RWPE1 (cell line): ENCODE measurements at regions not wholly inside any gene's neighbourhood (a gene's known extent, or its start where the extent isn't known, plus 50 kb on each side); places are given as distances from the start of the nearest gene placed in this dataset.

Experiments
- CTCF ChIA-PET: fragments of 350-600 bp; sonication (Branson Sonifier 250); formaldehyde crosslinking; extraction: SDS; loops from one replicate; lab custom pipeline; 2021; lab: Yijun Ruan, JAX
- POLR2A ChIA-PET: fragments of 400-600 bp; formaldehyde crosslinking; extraction: SDS; loops from one replicate; lab custom pipeline; 2020; ENCODE audit warnings: antibody characterized with exemption; ENCODE audit not compliant: low non-redundant PET; lab: Yijun Ruan, JAX
- DNase-seq: peaks from one replicate; pipeline ENCODE4 v3.0.0; 2012; ENCODE audit warnings: low spot score
- H3K27ac ChIP-seq: fragments of 450-650 bp; 2 replicates; pipeline ENCODE4 v1.5.1; 2017
- TF ChIP-seq, protein P1 (sequence below): fragments of 450-650 bp; conservative IDR thresholded peaks from 2 replicates; pipeline ENCODE4 v1.5.1; 2017; ENCODE audit warnings: low read depth, mild to moderate bottlenecking

DNA sequence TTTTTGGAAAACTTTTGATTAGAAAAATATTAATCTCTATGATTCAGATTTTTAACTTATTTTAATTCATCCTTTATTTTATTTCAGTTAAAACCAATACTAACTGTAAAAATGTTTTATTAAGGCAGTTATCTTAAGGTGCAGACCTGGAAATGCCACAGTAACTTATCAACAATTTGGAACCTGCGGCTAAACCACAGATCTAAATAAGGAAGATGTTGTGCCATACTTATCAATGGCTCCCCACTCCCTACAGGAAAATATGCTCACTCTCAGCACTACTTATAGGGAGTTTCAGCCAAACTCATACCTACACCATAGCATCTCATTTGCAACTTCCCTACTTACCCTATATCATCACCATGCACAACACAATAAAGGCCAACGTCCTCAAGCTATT is 226.9 kb upstream of the KYNU start:
- TF ChIP-seq, protein P1, sequence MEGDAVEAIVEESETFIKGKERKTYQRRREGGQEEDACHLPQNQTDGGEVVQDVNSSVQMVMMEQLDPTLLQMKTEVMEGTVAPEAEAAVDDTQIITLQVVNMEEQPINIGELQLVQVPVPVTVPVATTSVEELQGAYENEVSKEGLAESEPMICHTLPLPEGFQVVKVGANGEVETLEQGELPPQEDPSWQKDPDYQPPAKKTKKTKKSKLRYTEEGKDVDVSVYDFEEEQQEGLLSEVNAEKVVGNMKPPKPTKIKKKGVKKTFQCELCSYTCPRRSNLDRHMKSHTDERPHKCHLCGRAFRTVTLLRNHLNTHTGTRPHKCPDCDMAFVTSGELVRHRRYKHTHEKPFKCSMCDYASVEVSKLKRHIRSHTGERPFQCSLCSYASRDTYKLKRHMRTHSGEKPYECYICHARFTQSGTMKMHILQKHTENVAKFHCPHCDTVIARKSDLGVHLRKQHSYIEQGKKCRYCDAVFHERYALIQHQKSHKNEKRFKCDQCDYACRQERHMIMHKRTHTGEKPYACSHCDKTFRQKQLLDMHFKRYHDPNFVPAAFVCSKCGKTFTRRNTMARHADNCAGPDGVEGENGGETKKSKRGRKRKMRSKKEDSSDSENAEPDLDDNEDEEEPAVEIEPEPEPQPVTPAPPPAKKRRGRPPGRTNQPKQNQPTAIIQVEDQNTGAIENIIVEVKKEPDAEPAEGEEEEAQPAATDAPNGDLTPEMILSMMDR: no peak
- no peak overlapping the region for H3K27ac ChIP-seq
- ChIA-PET POLR2A (no interaction called here), CTCF (no interaction called here)
- DNase-seq: no peak

DNA sequence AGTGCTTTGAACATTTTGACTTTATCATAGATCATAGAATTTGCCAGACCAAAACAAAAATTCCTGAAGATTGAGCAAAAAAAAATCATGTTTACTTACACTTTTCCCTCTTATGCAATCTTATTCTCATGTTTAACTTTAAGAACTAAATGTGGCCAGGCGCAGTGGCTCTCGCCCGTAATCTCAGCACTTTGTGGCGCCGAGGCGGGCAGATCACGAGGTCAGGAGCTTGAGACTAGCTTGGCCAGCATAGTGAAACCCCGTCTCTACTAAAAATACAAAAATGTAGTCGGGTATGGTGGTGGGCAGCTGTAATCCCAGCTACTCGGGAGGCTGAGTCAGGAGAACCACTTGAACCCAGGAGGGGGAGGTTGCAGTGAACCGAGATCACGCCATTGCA is 227.9 kb upstream of the KYNU start:
- POLR2A ChIA-PET: no interaction called here
- CTCF ChIA-PET: interaction anchor here (0.7 kb wide), 1 partner anchor 1040 kb away, joined by 3 read pairs; no protein-coding TSS in a partner anchor
- no peak for DNase-seq
- TF ChIP-seq, protein P1: no peak
- H3K27ac ChIP-seq: no peak overlapping the region

DNA sequence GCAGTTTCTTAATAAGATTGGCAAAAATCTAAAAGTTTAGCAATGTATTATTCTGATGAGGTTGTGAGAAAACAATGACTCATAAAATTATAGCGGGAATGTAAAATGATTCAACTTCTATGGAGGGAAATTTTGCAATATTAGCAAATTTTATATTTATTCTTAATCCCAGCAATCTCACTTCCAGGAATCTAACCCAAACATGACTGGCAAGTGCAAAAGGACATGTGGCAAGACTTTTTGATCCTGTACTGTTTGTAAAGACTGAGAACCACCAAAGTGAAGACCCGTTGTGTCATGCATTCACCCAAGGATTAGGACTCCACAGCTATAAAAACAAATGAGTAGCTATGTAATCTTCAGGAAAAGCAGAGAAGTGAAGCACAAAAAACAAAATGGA is 234.8 kb upstream of the KYNU start:
- DNase-seq: no peak
- ChIA-PET POLR2A (no interaction called here), CTCF (interaction anchor here (0.7 kb wide), 1 partner anchor 243 kb away, joined by 4 read pairs; no protein-coding TSS in a partner anchor)
- TF ChIP-seq, protein P1: no peak
- no peak overlapping the region for H3K27ac ChIP-seq

DNA sequence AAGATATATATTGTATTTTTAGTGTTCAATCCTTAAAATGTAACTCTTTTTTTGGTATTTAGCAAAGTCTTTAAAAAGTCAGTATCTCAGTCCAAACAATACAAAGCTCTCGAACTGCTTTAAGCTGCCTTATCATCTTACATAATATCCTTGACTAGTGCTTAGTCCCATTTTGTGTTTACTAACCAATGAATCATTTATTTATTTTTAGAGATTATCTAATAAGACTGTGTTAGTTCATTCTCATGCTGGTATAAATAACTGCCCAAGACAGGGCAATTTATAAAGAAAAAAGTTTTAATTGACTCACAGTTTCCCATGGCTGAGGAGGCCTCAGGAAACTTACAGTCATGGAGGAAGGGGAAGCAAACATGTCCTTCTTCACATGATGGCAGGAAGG is 248.3 kb upstream of the KYNU start:
- TF ChIP-seq, protein P1: no peak
- ChIA-PET POLR2A (no interaction called here), CTCF (interaction anchor here (0.5 kb wide), 1 partner anchor 375 kb away, joined by 3 read pairs; no protein-coding TSS in a partner anchor)
- H3K27ac ChIP-seq: no peak overlapping the region
- DNase-seq: no peak

GRCh38 chr2:142621287-142621686 is 256.2 kb upstream of the KYNU start:
- POLR2A ChIA-PET: no interaction called here
- TF ChIP-seq, protein P1: no peak
- CTCF ChIA-PET: no interaction called here
- no peak for DNase-seq
- H3K27ac ChIP-seq: no peak overlapping the region

DNA sequence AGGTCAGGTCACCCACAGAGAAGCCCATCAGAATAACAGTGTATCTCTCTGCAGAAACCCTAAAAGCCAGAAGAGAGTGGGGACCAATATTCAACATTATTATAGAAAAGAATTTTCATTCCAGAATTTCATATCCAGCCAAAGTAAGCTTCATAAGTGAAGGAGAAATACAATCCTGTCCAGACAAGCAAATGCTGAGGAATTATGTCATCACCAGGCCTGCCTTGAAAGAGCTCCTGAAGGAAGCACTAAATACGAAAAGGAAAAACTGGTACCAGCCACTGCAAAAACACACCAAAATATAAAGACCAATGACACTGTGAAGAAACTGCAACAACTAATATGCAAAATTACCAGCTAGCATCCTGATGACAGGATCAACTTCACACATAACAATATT is 260.0 kb upstream of the KYNU start:
- TF ChIP-seq, protein P1: no peak
- CTCF ChIA-PET: interaction anchor here (0.6 kb wide), 1 partner anchor 14 kb away, joined by 3 read pairs; no protein-coding TSS in a partner anchor
- POLR2A ChIA-PET: no interaction called here
- no peak for DNase-seq
- no peak overlapping the region for H3K27ac ChIP-seq
